GM21367 (cell line): ENCODE measurements at regions not wholly inside any gene's neighbourhood (a gene's known extent, or its start where the extent isn't known, plus 50 kb on each side); places are given as distances from the start of the nearest gene placed in this dataset.
"Not testable (repeated sequence)": the region's sequence is repeated elsewhere in the genome, so short reads cannot be mapped to it uniquely, and the experiment has no call there.

ENCODE experiments used
- ATAC-seq: cut with Tn5 transposase; IDR thresholded peaks from one replicate; pipeline ENCODE4 v1.9.1; 2021; ENCODE audit not compliant: unreplicated experiment

DNA sequence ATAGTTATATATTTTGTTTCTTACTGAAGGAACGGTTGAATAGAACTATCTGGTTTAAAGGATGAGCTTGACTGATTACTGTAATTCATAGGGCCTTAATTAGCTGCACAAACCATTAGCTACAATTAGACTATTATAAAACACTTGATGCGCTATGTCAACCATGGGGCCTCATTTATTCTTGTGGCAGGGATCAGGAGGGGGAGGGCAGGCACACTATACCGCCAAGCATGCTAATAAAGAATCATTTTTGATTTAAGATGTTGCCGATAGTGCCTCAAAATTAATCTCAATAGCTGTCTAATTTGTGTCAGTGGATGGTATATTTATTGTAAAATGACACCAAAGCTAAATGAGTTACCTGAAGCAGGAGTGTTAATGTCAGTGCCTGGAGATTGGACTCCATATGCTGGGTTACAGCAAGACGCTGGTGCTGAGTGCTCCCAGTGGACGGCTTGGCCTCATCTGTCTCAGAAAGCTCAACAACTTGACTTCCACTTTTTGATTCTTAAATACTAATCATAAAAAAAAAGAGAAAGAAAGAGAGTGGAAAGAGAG, 1007.0 kb upstream of the CELF4 start:
- ATAC-seq: no peak

- ATAC-seq: no peak
Measured at GRCh38 chr18:38571651-38572050, 1006.1 kb upstream of the CELF4 start.

GRCh38 chr18:38565513-38565912, 999.9 kb upstream of the CELF4 start:
- no peak for ATAC-seq

DNA sequence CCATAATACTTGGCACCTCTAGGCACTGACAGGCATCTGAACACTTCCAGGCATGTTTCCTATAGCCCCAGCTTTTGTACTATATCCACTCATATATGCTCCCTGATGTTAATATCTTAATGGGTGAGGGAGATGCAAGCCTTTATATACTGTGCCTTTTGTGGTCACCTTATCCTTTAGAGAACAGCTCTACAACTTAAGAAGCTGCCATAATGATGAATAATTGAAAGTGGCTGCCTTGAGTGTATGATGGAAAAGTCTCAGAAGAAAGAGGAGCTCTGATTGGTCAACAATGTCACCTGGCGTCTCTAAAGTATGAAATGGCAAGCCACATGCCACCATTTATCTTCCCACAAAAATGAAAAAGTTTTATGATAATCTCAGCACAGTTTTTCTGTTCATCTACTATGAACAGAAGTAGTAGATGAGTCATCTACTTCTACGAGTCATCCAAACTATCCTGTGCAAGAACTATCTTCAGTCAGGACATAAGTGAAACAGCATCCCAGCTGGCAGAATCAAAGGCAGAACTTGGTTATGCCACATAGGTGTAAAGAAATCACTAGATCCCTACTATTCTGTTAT, 997.9 kb upstream of the CELF4 start:
- ATAC-seq: no peak

- ATAC-seq: no peak
Measured at GRCh38 chr18:38557006-38557405, 991.4 kb upstream of the CELF4 start.

GRCh38 chr18:38552732-38553321, 987.2 kb upstream of the CELF4 start:
- ATAC-seq: no peak

DNA sequence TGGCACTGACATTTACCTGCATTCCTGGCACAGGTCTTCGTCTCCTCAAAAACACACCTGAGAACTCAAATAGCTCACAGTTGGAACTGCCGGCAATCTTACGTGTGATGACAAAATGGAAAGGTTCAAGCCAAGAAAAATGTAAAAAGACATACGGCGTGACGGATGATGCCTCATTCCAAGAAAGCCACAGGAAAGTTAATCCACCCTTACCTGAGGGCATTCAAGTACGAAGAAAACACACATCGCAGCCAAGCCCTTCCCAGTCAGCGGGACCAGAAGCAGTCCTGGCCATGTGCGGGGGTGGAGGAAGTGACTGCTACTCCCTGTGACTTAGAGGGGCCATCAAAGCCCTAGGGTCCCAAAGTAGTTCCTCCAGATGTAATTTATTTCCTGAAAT, 986.3 kb upstream of the CELF4 start:
- no peak for ATAC-seq

- ATAC-seq: no peak
Measured at GRCh38 chr18:38545071-38545470, 979.5 kb upstream of the CELF4 start.

DNA sequence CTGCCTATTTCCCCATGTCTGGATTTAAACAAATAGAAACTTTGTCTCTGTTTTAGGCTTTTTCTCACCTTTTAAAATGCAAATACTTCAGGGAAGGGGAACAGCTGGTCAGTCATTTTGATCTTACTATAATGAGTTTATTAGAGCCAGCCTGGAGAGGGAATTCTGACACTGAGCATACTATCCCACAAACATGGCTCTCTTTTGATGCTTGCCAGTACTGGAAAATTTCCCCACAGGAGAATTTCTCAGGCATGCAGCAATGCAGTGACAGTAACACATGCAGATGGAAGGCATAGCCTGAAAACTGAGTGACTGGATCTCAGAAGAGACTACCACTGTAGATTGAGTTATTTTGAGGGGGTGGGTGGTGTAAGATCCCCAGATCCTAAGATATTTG, 974.3 kb upstream of the CELF4 start:
- ATAC-seq: no peak

DNA sequence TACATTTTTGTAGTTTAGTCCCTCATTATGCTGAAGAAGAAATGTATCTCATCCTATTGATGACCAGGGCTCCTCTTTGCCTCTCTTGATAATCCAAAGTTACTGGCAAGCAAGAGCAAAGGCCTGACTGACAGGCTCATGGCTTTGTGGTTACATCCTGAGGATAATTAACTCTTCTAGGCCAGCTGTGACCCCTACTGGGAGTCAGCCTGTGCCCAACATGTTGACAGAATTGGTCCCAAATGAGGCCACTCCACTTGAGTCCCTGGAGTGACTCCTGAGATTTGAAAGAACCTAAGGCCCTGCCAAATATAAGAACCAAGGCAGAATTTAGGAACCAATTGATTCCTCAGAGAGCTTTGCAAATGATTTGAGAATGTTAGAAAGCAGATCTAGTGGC, 973.8 kb upstream of the CELF4 start:
- no peak for ATAC-seq

DNA sequence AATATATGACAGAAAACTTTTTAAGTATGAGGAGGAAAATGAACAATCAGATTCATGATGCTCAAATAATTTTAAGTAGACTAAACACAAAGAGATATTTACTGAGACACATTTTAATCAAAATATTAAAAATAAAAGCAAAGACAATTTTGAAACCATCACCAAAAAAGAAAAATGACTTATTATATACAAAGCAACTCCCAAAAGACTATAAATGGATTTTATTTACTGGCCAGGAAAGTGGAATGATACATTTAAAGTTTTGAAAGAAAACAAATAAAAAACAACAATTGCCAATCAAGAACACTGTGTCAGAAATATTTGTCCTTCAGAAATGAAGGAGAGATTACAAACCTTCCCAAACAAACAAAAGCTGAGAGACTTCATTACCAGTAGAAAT, 968.5 kb upstream of the CELF4 start:
- ATAC-seq: no peak

- ATAC-seq: no peak
Measured at GRCh38 chr18:38526922-38527321, 961.3 kb upstream of the CELF4 start.

GRCh38 chr18:38525039-38525438, 959.4 kb upstream of the CELF4 start:
- ATAC-seq: no peak

- ATAC-seq: no peak
Measured at GRCh38 chr18:38520786-38521185, 955.2 kb upstream of the CELF4 start.

- no peak for ATAC-seq
Measured at GRCh38 chr18:38502539-38502938, 936.9 kb upstream of the CELF4 start.

DNA sequence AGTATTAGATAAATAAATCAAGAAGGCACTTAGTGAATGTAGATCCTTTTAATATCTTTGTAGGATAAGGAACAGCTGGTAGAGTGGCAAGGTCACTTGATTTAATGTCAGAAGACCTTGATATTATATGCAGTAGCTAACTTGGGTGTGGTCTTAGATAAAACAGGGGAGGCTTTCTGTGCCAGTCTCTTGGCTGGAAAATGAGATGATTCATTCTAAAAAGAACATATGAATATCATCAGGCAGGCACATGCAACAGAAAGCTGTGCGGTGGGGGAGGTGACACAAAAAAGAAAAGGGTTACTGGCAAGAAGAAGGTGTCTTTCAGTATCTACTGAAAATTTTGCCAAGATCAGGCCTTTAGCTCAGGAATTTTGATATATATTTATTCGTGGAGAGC, 931.7 kb upstream of the CELF4 start:
- ATAC-seq: no peak

DNA sequence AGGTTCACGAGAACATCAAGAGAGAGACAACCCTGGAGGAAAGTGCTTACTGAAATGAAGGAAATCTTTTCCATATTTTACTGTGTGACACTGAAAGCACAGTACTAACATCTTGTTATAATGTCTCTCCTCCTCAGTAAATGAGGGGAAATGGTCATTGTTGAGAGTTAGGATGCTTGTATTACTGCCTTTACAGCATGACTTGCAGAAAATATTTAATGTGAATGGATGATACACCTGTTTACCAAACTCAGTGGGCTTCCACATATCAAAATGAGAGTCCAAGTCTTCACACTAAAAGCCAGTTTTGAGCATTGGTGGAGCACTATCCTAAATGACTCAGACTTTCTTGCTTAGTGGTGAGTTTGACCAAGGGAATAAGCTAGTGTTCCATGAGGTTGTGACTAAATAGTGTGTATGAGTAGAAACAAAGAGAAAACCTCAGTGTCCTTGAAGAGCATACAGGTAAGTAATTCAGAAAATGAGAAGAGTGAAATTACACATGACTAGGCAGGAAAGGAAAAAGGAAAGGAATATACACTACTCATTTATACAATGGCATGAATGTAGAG, 930.7 kb upstream of the CELF4 start:
- no peak for ATAC-seq

DNA sequence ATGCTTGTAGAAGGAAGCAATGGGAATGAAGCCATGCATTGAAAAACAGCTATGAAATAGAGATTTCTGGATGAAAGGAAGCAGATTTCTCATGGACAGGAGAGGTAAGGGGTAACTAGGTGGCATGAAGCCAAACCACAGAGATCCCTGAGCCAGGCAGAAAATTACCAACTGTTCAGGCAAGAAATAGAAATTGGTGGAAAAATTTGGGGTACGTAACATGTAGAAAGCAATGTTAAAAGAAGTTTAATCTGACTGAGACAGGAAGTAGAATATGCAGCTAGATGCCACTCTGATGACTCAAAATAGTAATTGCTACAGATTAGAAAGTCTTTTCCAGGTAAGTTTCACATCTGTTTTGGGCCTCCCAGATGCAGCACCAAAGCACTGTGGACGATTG, 928.5 kb upstream of the CELF4 start:
- no peak for ATAC-seq

DNA sequence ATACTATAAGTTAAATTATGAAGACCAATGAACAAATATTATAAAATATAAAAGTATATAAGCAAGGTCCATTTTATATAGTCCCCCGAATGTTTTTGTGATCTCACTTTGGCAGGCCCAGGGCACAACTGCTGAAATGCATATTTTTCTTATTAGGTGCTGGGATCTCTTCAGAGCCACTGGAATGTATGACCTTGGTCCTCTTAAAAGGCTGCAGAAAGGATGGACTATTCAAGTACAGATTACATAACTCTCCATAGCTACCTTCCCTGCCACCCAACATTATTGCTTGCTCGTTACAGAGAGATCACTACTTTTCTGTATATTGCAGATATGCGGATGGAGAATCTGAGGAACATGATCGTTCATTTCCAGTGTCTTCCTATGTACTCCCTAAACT, 925.6 kb upstream of the CELF4 start:
- no peak for ATAC-seq

GRCh38 chr18:38489721-38490120, 924.1 kb upstream of the CELF4 start:
- not testable (repeated sequence) for ATAC-seq

GRCh38 chr18:38487521-38487920, 921.9 kb upstream of the CELF4 start:
- no peak for ATAC-seq

DNA sequence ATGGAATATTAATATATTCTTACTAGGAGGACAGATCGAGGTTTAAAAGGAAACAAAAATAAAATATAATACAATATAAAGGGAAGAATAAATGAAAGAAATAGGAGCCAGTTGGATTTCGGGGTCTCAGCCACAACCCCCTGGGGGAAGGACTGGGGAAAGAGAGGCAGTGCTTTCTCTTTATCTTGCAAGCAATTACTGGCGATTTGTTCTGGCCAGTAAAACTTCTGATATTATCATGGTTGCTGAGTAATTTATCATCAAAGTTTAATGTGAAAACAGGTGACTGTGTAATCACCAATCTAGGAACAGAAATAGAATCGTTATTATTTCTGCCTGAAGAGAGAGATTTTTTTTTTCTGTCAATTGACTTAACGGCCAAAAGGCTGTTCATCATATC, 917.7 kb upstream of the CELF4 start:
- ATAC-seq: no peak

DNA sequence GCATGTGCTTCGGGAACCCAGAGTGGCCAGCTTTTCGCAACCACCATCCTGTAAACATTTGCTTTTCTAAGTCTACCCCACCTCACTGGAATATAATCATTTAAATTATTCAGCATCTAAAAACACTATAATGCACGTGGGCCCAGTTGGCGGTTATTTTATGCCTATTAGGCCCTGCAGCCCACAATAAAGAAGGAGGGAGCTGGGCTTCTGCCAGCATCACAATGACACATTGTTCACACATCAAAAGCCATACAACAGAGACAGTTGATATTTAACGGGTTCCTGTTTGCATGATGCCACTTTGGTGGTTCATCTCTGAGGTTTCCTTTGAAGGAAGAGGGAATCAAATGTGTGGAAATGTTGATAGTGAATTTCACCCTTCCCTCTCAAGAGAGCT, 916.0 kb upstream of the CELF4 start:
- ATAC-seq: no peak
